NT2/D1 (cell line): ENCODE measurements at regions not wholly inside any gene's neighbourhood (a gene's known extent, or its start where the extent isn't known, plus 50 kb on each side); places are given as distances from the start of the nearest gene placed in this dataset.

Experiments
- DNase-seq: peaks from one replicate; pipeline ENCODE4 v3.0.0-alpha.2; 2011; ENCODE audit warnings: low read depth, low spot score
- H3K27me3 ChIP-seq: 2 replicates; pipeline ENCODE4 v1.6.0; 2011; ENCODE audit warnings: mild to moderate bottlenecking; ENCODE audit not compliant: insufficient read length, insufficient read depth
- H3K36me3 ChIP-seq: 2 replicates; pipeline ENCODE4 v1.6.1; 2011; ENCODE audit warnings: mild to moderate bottlenecking, low read length, mixed read lengths; ENCODE audit not compliant: insufficient read depth, insufficient read length
- H3K4me1 ChIP-seq: 2 replicates; pipeline ENCODE4 v1.5.1; 2011; ENCODE audit not compliant: insufficient read depth, insufficient read length
- H3K4me3 ChIP-seq: 2 replicates; pipeline ENCODE4 v1.5.1; 2011; ENCODE audit warnings: low read depth; ENCODE audit not compliant: insufficient read length
- H3K9ac ChIP-seq: 2 replicates; pipeline ENCODE4 v1.6.0; 2011; ENCODE audit warnings: low read depth; ENCODE audit not compliant: insufficient read length
- H3K9me3 ChIP-seq: 2 replicates; pipeline ENCODE4 v1.5.1; 2011; ENCODE audit warnings: mild to moderate bottlenecking, low read length; ENCODE audit not compliant: insufficient read depth
- SUZ12 ChIP-seq: IDR thresholded peaks from 2 replicates; pipeline ENCODE4 v1.6.1; 2011; ENCODE audit not compliant: insufficient read length, insufficient read depth; ENCODE audit errors: extremely low read depth
- YY1 ChIP-seq: IDR thresholded peaks from 2 replicates; pipeline ENCODE4 v1.6.1; 2011; ENCODE audit not compliant: insufficient read length, insufficient read depth
- ZNF274 ChIP-seq: IDR thresholded peaks from 2 replicates; pipeline ENCODE4 v1.6.1; 2011; ENCODE audit warnings: mild to moderate bottlenecking, low read depth, low read length

- no peaks in the 10 kb centered on the region for H3K4me1 ChIP-seq
Observed at GRCh38 chr3:30350901-30351300, 255.5 kb upstream of the TGFBR2 start.

GRCh38 chr3:30352410-30353318, 253.7 kb upstream of the TGFBR2 start:
- no peaks in the 10 kb centered on the region for H3K4me1 ChIP-seq
- no peaks in the 10 kb centered on the region for H3K9me3 ChIP-seq

More at GRCh38 chr3:30350901-30351300, 255.5 kb upstream of the TGFBR2 start:
- Histone ChIP-seq H3K9me3 (no peaks in the 10 kb centered on the region), H3K36me3 (no peaks in the 10 kb centered on the region), H3K4me3 (no peak overlapping the region), H3K9ac (no peak overlapping the region), H3K27me3 (no peaks in the 10 kb centered on the region)
- no peak for DNase-seq
- TF ChIP-seq ZNF274 (no peak), SUZ12 (no peak), YY1 (no peak)

GRCh38 chr3:30353711-30354467, 252.5 kb upstream of the TGFBR2 start:
- Histone ChIP-seq H3K9ac (no peak overlapping the region), H3K4me3 (no peak overlapping the region), H3K9me3 (no peaks in the 10 kb centered on the region), H3K4me1 (no peaks in the 10 kb centered on the region), H3K27me3 (no peaks in the 10 kb centered on the region), H3K36me3 (no peaks in the 10 kb centered on the region)
- DNase-seq: no peak
- TF ChIP-seq ZNF274 (no peak), SUZ12 (no peak), YY1 (no peak)

More at GRCh38 chr3:30352410-30353318, 253.7 kb upstream of the TGFBR2 start:
- Histone ChIP-seq H3K9ac (no peak overlapping the region), H3K4me3 (no peak overlapping the region), H3K27me3 (no peaks in the 10 kb centered on the region), H3K36me3 (no peaks in the 10 kb centered on the region)
- no peak for DNase-seq
- TF ChIP-seq ZNF274 (no peak), SUZ12 (no peak), YY1 (no peak)

GRCh38 chr3:30354513-30354912, 251.9 kb upstream of the TGFBR2 start:
- no peaks in the 10 kb centered on the region for H3K4me1 ChIP-seq
- no peak overlapping the region for H3K4me3 ChIP-seq
- H3K36me3 ChIP-seq: no peaks in the 10 kb centered on the region
- H3K27me3 ChIP-seq: no peaks in the 10 kb centered on the region
- DNase-seq: no peak
- no peak overlapping the region for H3K9ac ChIP-seq
- H3K9me3 ChIP-seq: no peaks in the 10 kb centered on the region
- TF ChIP-seq ZNF274 (no peak), SUZ12 (no peak), YY1 (no peak)

- H3K4me1 ChIP-seq: no peaks in the 10 kb centered on the region
- H3K9ac ChIP-seq: no peak overlapping the region
Observed at GRCh38 chr3:30354972-30355371, 251.4 kb upstream of the TGFBR2 start.

GRCh38 chr3:30355622-30356021, 250.8 kb upstream of the TGFBR2 start:
- Histone ChIP-seq H3K4me3 (no peak overlapping the region), H3K4me1 (no peaks in the 10 kb centered on the region), H3K9me3 (no peaks in the 10 kb centered on the region), H3K9ac (no peak overlapping the region), H3K36me3 (no peaks in the 10 kb centered on the region), H3K27me3 (no peaks in the 10 kb centered on the region)
- TF ChIP-seq YY1 (no peak), ZNF274 (no peak), SUZ12 (no peak)
- no peak for DNase-seq

More at GRCh38 chr3:30354972-30355371, 251.4 kb upstream of the TGFBR2 start:
- Histone ChIP-seq H3K36me3 (no peaks in the 10 kb centered on the region), H3K9me3 (no peaks in the 10 kb centered on the region), H3K4me3 (no peak overlapping the region), H3K27me3 (no peaks in the 10 kb centered on the region)
- DNase-seq: no peak
- no peak for TF ChIP-seq SUZ12
- no peak for TF ChIP-seq ZNF274
- no peak for TF ChIP-seq YY1
